ENCODE measurements at regions not wholly inside any gene's neighbourhood (a gene's known extent, or its start where the extent isn't known, plus 50 kb on each side); places are given as distances from the start of the nearest gene placed in this dataset.

DNA sequence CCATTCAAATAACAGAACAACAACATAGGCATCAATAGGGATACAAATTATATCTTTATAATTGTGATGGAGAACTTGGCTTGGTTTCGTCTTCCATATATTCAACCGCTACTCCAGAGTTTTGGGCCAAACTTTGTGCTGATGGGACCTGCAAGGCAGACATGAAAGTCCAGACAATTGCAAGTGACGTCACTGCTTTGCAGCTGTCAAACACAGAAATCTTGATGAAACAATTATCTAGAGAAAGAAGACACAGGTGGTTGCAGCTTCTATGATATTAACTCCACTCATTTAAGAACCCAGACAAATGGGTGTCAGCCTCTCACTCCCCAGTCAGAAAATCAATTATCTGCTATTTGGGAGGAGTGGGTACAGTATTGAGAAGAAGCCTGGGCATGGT, 390.6 kb downstream of the NUF2 start:
- 87 to 96% (median 94%) methylated on average over 3 of the region's 3 CpGs for WGBS, 4 donors
- H3K27me3 ChIP-seq = no peaks in the 10 kb centered on the region
- H3K4me3 ChIP-seq = no peak overlapping the region
- peaks cover 0 to 9% (median 0%) of the 10 kb centered on the region in 12 donors for H3K9me3 ChIP-seq
- ATAC-seq (no peak), DNase-seq (no peak)
- intact Hi-C loops (cut with DNase I) = no loop called here
- H3K4me1 ChIP-seq = no peaks in the 10 kb centered on the region
- H3K27ac ChIP-seq = no peak overlapping the region
- no peaks in the 10 kb centered on the region for H3K36me3 ChIP-seq
- no peak for TF ChIP-seq POLR2A (IDR thresholded peaks at IDR 0.05)
- TF ChIP-seq, protein P1, sequence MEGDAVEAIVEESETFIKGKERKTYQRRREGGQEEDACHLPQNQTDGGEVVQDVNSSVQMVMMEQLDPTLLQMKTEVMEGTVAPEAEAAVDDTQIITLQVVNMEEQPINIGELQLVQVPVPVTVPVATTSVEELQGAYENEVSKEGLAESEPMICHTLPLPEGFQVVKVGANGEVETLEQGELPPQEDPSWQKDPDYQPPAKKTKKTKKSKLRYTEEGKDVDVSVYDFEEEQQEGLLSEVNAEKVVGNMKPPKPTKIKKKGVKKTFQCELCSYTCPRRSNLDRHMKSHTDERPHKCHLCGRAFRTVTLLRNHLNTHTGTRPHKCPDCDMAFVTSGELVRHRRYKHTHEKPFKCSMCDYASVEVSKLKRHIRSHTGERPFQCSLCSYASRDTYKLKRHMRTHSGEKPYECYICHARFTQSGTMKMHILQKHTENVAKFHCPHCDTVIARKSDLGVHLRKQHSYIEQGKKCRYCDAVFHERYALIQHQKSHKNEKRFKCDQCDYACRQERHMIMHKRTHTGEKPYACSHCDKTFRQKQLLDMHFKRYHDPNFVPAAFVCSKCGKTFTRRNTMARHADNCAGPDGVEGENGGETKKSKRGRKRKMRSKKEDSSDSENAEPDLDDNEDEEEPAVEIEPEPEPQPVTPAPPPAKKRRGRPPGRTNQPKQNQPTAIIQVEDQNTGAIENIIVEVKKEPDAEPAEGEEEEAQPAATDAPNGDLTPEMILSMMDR (IDR thresholded peaks at IDR 0.05) = no peak

DNA sequence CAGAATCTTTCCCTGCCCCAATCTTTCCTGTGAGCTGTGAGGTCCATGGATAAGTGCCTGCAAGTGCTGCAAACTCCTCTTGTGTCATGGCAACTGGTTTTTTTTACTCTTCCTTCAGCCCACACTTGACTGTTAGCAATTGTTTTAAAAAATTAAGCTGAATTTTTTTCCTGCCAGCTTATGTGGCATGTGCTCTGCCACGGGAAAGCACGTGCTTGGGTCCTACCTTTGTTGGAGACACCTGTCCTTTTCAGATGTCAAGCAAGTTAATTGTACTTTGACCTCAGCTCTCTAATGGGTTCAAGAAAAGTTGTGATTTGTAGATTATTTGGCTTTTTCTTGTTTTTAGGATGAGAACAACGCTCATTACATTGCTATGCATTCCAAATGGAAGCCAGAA, 398.5 kb downstream of the NUF2 start:
- Histone ChIP-seq H3K27me3 (no peaks in the 10 kb centered on the region), H3K27ac (no peak overlapping the region), H3K36me3 (no peaks in the 10 kb centered on the region), H3K4me1 (no peaks in the 10 kb centered on the region), H3K9me3 (peaks cover 0 to 28% (median 6%) of the 10 kb centered on the region in 12 donors), H3K4me3 (no peak overlapping the region)
- 78 to 86% (median 84%) methylated on average over 3 of the region's 3 CpGs for WGBS, 4 donors
- ATAC-seq (no peak), DNase-seq (no peak)
- TF ChIP-seq, protein P1 (IDR thresholded peaks at IDR 0.05) = no peak
- no peak for TF ChIP-seq POLR2A (IDR thresholded peaks at IDR 0.05)
- intact Hi-C loops (cut with DNase I) = no loop called here

DNA sequence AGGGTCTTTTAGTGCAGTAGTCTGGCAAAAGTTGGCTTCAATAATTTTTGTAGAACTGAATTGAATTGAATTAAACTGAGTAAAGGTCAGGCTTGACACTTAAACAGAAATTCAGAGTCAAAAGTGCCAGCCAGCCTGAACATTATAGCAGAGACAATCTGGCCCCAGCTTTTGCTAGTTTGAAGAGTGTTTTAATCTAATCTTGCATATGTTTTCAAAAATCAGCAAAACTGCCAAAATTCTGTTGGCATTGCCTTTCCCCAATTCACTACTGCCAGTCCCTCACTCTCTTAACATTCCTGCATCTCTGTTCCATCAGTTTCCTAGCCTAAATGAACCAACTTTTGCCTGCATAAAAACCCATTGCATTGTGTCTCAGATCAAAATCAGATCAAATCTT, 403.8 kb downstream of the NUF2 start:
- Histone ChIP-seq H3K36me3 (no peaks in the 10 kb centered on the region), H3K27me3 (no peaks in the 10 kb centered on the region), H3K4me1 (no peaks in the 10 kb centered on the region), H3K4me3 (no peak overlapping the region), H3K9me3 (peaks cover 0 to under 1% (median 0%) of the 10 kb centered on the region in 12 donors), H3K27ac (no peak overlapping the region)
- intact Hi-C loops (cut with DNase I) = no loop called here
- TF ChIP-seq, protein P1 (IDR thresholded peaks at IDR 0.05) = no peak
- no peak for TF ChIP-seq POLR2A (IDR thresholded peaks at IDR 0.05)
- no peak for DNase-seq
- no peak for ATAC-seq

DNA sequence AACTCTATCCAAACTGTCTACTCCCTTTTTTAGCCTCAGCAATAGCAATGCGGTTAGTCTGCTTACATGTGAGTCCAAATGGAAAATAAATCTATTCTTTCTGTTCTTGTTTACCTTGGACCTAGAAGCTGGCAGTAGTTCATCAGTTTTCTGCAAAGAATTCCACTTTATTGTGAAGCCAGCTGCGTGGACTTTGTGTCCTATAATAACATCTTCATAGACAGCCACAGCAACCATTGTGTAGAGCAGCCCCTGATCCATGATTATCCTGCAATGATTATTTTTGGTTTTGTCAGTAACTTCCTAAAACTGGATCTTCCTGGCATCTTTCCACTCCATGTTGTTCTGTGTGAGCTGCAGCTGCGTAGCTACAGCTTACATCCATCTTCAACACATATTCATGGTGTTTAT, 408.7 kb downstream of the NUF2 start:
- intact Hi-C loops (cut with DNase I) = no loop called here
- TF ChIP-seq POLR2A (IDR thresholded peaks at IDR 0.05) = no peak
- TF ChIP-seq, protein P1 (IDR thresholded peaks at IDR 0.05) = no peak
- Histone ChIP-seq H3K27ac (no peak overlapping the region), H3K27me3 (no peaks in the 10 kb centered on the region), H3K4me3 (no peak overlapping the region), H3K4me1 (no peaks in the 10 kb centered on the region), H3K36me3 (no peaks in the 10 kb centered on the region), H3K9me3 (peaks cover 0 to 7% (median 0%) of the 10 kb centered on the region in 12 donors)
- DNase-seq (peak in 1 of 5 donors; percentile 6), ATAC-seq (peak in 3 of 4 donors; percentile 18 to 47 (median 37))
- WGBS, 4 donors = 38 to 53% (median 44%) methylated on average over 3 of the region's 3 CpGs

Measured in heart left ventricle (tissue), 16 donors.